OCI-LY7 (cell line): ENCODE measurements at regions not wholly inside any gene's neighbourhood (a gene's known extent, or its start where the extent isn't known, plus 50 kb on each side); places are given as distances from the start of the nearest gene placed in this dataset.

Experiments used
- BruUV-seq: library from RNA; stranded (reverse); fragments of 400-500 nt; replicated peaks from 2 replicates; lab custom pipeline; 2021; lab: Mats Ljungman, UMichigan
- CTCF ChIA-PET: fragments of 300-600 bp; sonication (Branson Sonifier 250); formaldehyde crosslinking; loops from one replicate; lab custom pipeline; 2022; ENCODE audit warnings: antibody characterized with exemption; ENCODE audit not compliant: unreplicated experiment; lab: Charles Lee
- POLR2A ChIA-PET: fragments of 300-600 bp; sonication (Branson Sonifier 250); formaldehyde crosslinking; loops from one replicate; lab custom pipeline; 2022; ENCODE audit warnings: antibody characterized with exemption; lab: Charles Lee
- DNase-seq: peaks from one replicate; pipeline ENCODE4 v3.0.0-alpha.2; 2015; ENCODE audit warnings: low spot score
- H2AFZ ChIP-seq: fragments of 200-600 bp; sonication (generic), shearing (Covaris generic); 2 replicates; pipeline ENCODE4 v1.6.1; 2014; ENCODE audit warnings: mild to moderate bottlenecking, antibody characterized with exemption, low read length, moderate library complexity
- H3K27ac ChIP-seq: fragments of 200-600 bp; sonication (generic); 2 replicates; pipeline ENCODE4 v1.5.1; 2014; ENCODE audit warnings: mixed run types, low read depth, mild to moderate bottlenecking, moderate library complexity, low read length, inconsistent platforms; ENCODE audit not compliant: poor library complexity, severe bottlenecking
- H3K36me3 ChIP-seq: fragments of 200-600 bp; sonication (generic); 2 replicates; pipeline ENCODE4 v1.6.1; 2014; ENCODE audit warnings: mild to moderate bottlenecking, antibody characterized with exemption, low read length, moderate library complexity, mixed read lengths; ENCODE audit not compliant: insufficient read depth
- H3K4me1 ChIP-seq: fragments of 200-600 bp; sonication (generic); 2 replicates; pipeline ENCODE4 v1.5.1; 2014; ENCODE audit warnings: mild to moderate bottlenecking, low read length; ENCODE audit not compliant: insufficient read depth, poor library complexity, severe bottlenecking
- H3K4me2 ChIP-seq: fragments of 200-600 bp; sonication (generic); 2 replicates; pipeline ENCODE4 v1.6.1; 2014; ENCODE audit warnings: mild to moderate bottlenecking, low read length
- H3K4me3 ChIP-seq: fragments of 200-600 bp; sonication (generic); 2 replicates; pipeline ENCODE4 v1.5.1; 2014; ENCODE audit warnings: mild to moderate bottlenecking, low read depth, low read length; ENCODE audit not compliant: poor library complexity, severe bottlenecking
- H3K79me2 ChIP-seq: fragments of 200-600 bp; sonication (generic); 2 replicates; pipeline ENCODE4 v1.6.1; 2016; ENCODE audit warnings: low read depth, mild to moderate bottlenecking, low read length, moderate library complexity, mixed read lengths; ENCODE audit not compliant: insufficient read depth
- H3K9me2 ChIP-seq: fragments of 200-600 bp; sonication (generic); 2 replicates; pipeline ENCODE4 v1.6.1; 2016; ENCODE audit warnings: mild to moderate bottlenecking, low read length, mixed read lengths; ENCODE audit not compliant: insufficient read depth
- H3K9me3 ChIP-seq: fragments of 200-600 bp; sonication (generic); 2 replicates; pipeline ENCODE4 v1.6.1; 2014; ENCODE audit warnings: mild to moderate bottlenecking, mixed run types, low read length, mixed read lengths
- H4K20me1 ChIP-seq: fragments of 200-600 bp; sonication (generic); 2 replicates; pipeline ENCODE4 v1.6.1; 2014; ENCODE audit warnings: mild to moderate bottlenecking, antibody characterized with exemption, low read length, moderate library complexity, mixed read lengths; ENCODE audit not compliant: insufficient read depth
- EZH2phosphoT487 ChIP-seq: fragments of 200-600 bp; sonication (generic); IDR thresholded peaks from 2 replicates; pipeline ENCODE4 v1.6.1; 2018; ENCODE audit warnings: low read depth, borderline replicate concordance, mild to moderate bottlenecking, mixed run types, antibody characterized with exemption, low read length, moderate library complexity, mixed read lengths
- intact Hi-C: fragments of 100-400 bp; cut with micrococcal nuclease; formaldehyde crosslinking; loops from one replicate; pipeline ENCODE4 v1.10.0; 2022; ENCODE audit not compliant: unreplicated experiment
- TF ChIP-seq, protein P1 (sequence below): fragments of 200-600 bp; sonication (generic); conservative IDR thresholded peaks from 2 replicates; pipeline ENCODE4 v1.5.1; 2014; ENCODE audit warnings: mild to moderate bottlenecking, antibody characterized with exemption, low read length, moderate library complexity, mixed read lengths

DNA sequence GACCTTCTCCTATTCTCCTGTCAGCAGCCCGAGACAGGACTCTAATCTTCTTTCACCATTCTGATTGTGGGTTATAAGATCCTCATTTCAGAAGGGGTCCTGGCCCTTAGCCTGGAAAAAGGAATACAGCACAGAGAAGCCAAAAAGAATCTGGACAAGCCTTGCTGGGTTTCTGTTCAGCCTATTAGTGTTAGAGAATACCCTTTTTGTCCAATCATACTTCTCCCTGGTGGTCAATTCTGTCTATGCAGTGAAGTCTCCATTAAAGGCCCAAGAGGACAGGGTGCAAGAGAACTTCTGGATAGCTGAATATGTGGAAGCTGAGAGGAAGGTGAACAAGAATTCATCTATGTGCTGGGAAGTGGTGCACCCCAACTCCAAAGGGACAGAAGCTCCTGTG lies 105.7 kb upstream of the AGA start:
- no peak overlapping the region for H3K4me2 ChIP-seq
- no peaks in the 10 kb centered on the region for H3K79me2 ChIP-seq
- H4K20me1 ChIP-seq = no peaks in the 10 kb centered on the region
- DNase-seq = no peak
- H2AFZ ChIP-seq = no peak overlapping the region
- no peak overlapping the region for H3K4me3 ChIP-seq
- no peaks in the 10 kb centered on the region for H3K9me2 ChIP-seq
- no peaks in the 10 kb centered on the region for H3K9me3 ChIP-seq
- ChIA-PET POLR2A (no interaction called here), CTCF (no interaction called here)
- no peak overlapping the region for H3K27ac ChIP-seq
- intact Hi-C loops = loop anchor here (5.0 kb wide), 1 partner anchor 296 kb away; no protein-coding TSS in a partner anchor
- H3K4me1 ChIP-seq = no peaks in the 10 kb centered on the region
- BruUV-seq = no TSS peak
- no peaks in the 10 kb centered on the region for H3K36me3 ChIP-seq
- TF ChIP-seq EZH2phosphoT487 = no peak
- TF ChIP-seq, protein P1, sequence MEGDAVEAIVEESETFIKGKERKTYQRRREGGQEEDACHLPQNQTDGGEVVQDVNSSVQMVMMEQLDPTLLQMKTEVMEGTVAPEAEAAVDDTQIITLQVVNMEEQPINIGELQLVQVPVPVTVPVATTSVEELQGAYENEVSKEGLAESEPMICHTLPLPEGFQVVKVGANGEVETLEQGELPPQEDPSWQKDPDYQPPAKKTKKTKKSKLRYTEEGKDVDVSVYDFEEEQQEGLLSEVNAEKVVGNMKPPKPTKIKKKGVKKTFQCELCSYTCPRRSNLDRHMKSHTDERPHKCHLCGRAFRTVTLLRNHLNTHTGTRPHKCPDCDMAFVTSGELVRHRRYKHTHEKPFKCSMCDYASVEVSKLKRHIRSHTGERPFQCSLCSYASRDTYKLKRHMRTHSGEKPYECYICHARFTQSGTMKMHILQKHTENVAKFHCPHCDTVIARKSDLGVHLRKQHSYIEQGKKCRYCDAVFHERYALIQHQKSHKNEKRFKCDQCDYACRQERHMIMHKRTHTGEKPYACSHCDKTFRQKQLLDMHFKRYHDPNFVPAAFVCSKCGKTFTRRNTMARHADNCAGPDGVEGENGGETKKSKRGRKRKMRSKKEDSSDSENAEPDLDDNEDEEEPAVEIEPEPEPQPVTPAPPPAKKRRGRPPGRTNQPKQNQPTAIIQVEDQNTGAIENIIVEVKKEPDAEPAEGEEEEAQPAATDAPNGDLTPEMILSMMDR = no peak

DNA sequence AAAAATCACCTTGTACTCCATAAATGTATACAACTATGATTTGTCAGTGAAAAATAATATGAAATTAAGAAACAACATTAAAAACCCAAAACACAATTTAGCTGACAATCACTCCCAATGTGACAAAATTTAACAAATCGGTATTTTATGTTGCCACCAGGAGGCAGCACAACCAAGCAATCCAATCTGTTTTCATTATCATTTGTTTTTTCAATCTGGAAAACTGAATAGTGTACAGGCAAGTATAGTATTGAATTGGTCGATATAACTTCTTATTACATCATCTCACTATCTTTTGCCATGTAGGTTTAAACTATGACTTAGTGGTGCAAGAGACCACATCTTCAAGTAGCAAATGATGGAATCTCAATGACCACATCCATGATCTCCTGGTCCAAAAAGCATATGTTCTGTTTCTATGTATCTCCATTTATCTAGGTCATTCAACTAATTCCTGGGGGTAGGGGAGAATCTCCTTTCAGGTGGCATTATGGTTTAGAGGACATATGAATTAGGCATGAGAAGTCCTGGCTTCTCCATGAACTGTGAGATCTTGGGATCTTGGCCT lies 112.9 kb upstream of the AGA start:
- Histone ChIP-seq H3K9me3 (no peaks in the 10 kb centered on the region), H3K9me2 (no peaks in the 10 kb centered on the region), H3K27ac (no peak overlapping the region), H3K4me1 (no peaks in the 10 kb centered on the region), H3K79me2 (no peaks in the 10 kb centered on the region), H3K4me2 (no peak overlapping the region), H2AFZ (no peak overlapping the region), H4K20me1 (no peaks in the 10 kb centered on the region), H3K36me3 (no peaks in the 10 kb centered on the region), H3K4me3 (no peak overlapping the region)
- no TSS peak for BruUV-seq
- intact Hi-C loops = no loop called here
- TF ChIP-seq, protein P1 = peak; percentile 86
- no peak for TF ChIP-seq EZH2phosphoT487
- DNase-seq = peak; percentile 26
- ChIA-PET CTCF (no interaction called here), POLR2A (no interaction called here)

DNA sequence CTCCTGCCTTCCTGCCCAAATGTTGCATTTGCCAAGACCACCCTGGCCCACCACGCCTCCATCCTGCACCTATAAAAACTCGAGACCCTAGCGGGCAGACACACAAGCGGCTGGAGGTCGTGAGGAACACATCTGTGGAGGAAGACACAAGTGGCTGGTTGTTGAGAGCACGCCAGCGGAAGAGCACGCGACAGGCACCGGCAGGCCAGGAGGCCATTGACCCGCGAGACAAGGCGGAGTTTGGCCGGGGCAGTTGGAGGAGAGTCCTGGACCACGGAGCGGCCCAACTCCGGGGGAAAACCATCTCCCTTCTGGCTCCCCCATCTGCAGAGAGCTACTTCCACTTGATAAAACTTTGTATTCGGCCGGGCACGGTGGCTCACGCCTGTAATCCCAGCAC lies 115.2 kb upstream of the AGA start:
- H3K4me3 ChIP-seq = no peak overlapping the region
- H4K20me1 ChIP-seq = no peaks in the 10 kb centered on the region
- H3K9me3 ChIP-seq = no peaks in the 10 kb centered on the region
- POLR2A ChIA-PET = no interaction called here
- H3K4me1 ChIP-seq = no peaks in the 10 kb centered on the region
- no TSS peak for BruUV-seq
- DNase-seq = no peak
- H3K79me2 ChIP-seq = no peaks in the 10 kb centered on the region
- H3K27ac ChIP-seq = no peak overlapping the region
- no peaks in the 10 kb centered on the region for H3K9me2 ChIP-seq
- TF ChIP-seq EZH2phosphoT487 = no peak
- TF ChIP-seq, protein P1 = no peak
- no peak overlapping the region for H3K4me2 ChIP-seq
- no peaks in the 10 kb centered on the region for H3K36me3 ChIP-seq
- H2AFZ ChIP-seq = no peak overlapping the region
- intact Hi-C loops = no loop called here
- CTCF ChIA-PET = no interaction called here
